Large intestine (tissue), 3 donors: ENCODE measurements at regions not wholly inside any gene's neighbourhood (a gene's known extent, or its start where the extent isn't known, plus 50 kb on each side); places are given as distances from the start of the nearest gene placed in this dataset.

ENCODE experiments used
- DNase-seq, 2 donors: peaks; one replicate each; pipeline versions ENCODE4 v3.0.0 to v3.0.0-alpha.2; 2013
- H3K27ac ChIP-seq: one replicate; pipeline ENCODE4 v1.5.1; 2013; ENCODE audit warnings: low read length
- H3K27me3 ChIP-seq: 2 replicates; pipeline ENCODE4 v1.6.1; 2013; ENCODE audit warnings: low read length; ENCODE audit not compliant: control insufficient read depth, insufficient read depth
- H3K36me3 ChIP-seq: 2 replicates; pipeline ENCODE4 v1.6.1; 2013; ENCODE audit warnings: low read length; ENCODE audit not compliant: control insufficient read depth, insufficient read depth
- H3K4me1 ChIP-seq: one replicate; pipeline ENCODE4 v1.6.1; 2013; ENCODE audit warnings: low read length; ENCODE audit not compliant: control insufficient read depth, insufficient read depth
- H3K4me3 ChIP-seq: one replicate; pipeline ENCODE4 v1.5.1; 2013; ENCODE audit warnings: low read length
- H3K9me3 ChIP-seq: one replicate; pipeline ENCODE4 v1.6.1; 2013; ENCODE audit warnings: mild to moderate bottlenecking, low read depth, low read length, moderate library complexity; ENCODE audit not compliant: control insufficient read depth
- WGBS: methylation state at CpG from one replicate; pipeline ENCODE4 v1.1.5; 2013; ENCODE audit warnings: low lambda C conversion rate; ENCODE audit not compliant: insufficient coverage; 5-methylcytosine and 5-hydroxymethylcytosine counted together

GRCh38 chr2:62291517-62292137 lies 95.7 kb downstream of the B3GNT2 start:
- Histone ChIP-seq H3K4me3 (no peak overlapping the region), H3K4me1 (peaks cover 16% of the 10 kb centered on the region), H3K27ac (no peak overlapping the region), H3K9me3 (no peaks in the 10 kb centered on the region), H3K27me3 (no peaks in the 10 kb centered on the region), H3K36me3 (no peaks in the 10 kb centered on the region)
- WGBS, result no CpG with 5 or more reads among the region's 7 CpGs
- DNase-seq, result no peak

- H3K27me3 ChIP-seq, result no peaks in the 10 kb centered on the region
- H3K9me3 ChIP-seq, result no peaks in the 10 kb centered on the region
- no peak for DNase-seq
- no peaks in the 10 kb centered on the region for H3K36me3 ChIP-seq
- H3K27ac ChIP-seq, result no peak overlapping the region
- WGBS, result 100% methylated on average over 1 of the region's 1 CpG
- H3K4me1 ChIP-seq, result peaks cover 16% of the 10 kb centered on the region
- H3K4me3 ChIP-seq, result no peak overlapping the region
Observed at GRCh38 chr2:62291052-62291451, 95.1 kb downstream of the B3GNT2 start.

GRCh38 chr2:62287899-62288880 lies 92.3 kb downstream of the B3GNT2 start:
- WGBS, result no CpG with 5 or more reads among the region's 8 CpGs
- Histone ChIP-seq H3K36me3 (no peaks in the 10 kb centered on the region), H3K27ac (no peak overlapping the region), H3K4me1 (peaks cover 5% of the 10 kb centered on the region), H3K27me3 (no peaks in the 10 kb centered on the region), H3K4me3 (no peak overlapping the region), H3K9me3 (peaks cover 9% of the 10 kb centered on the region)
- peak; percentile 43 to 51 for DNase-seq

- DNase-seq, result no peak
- WGBS, result no CpG with 5 or more reads among the region's 5 CpGs
Observed at GRCh38 chr2:62287282-62287681, 91.4 kb downstream of the B3GNT2 start.

GRCh38 chr2:62286089-62286785 lies 90.3 kb downstream of the B3GNT2 start:
- Histone ChIP-seq H3K4me1 (peaks cover 2% of the 10 kb centered on the region), H3K9me3 (peaks cover 9% of the 10 kb centered on the region), H3K27me3 (no peaks in the 10 kb centered on the region), H3K27ac (no peak overlapping the region), H3K4me3 (no peak overlapping the region), H3K36me3 (no peaks in the 10 kb centered on the region)
- WGBS, result 100% methylated on average over 2 of the region's 6 CpGs
- DNase-seq, result no peak

More at GRCh38 chr2:62287282-62287681, 91.4 kb downstream of the B3GNT2 start:
- Histone ChIP-seq H3K4me3 (no peak overlapping the region), H3K4me1 (peaks cover 2% of the 10 kb centered on the region), H3K27ac (no peak overlapping the region), H3K36me3 (no peaks in the 10 kb centered on the region), H3K9me3 (peaks cover 9% of the 10 kb centered on the region), H3K27me3 (no peaks in the 10 kb centered on the region)

- H3K4me1 ChIP-seq, result peaks cover 2% of the 10 kb centered on the region
- DNase-seq, result no peak
- peaks cover 9% of the 10 kb centered on the region for H3K9me3 ChIP-seq
- H3K36me3 ChIP-seq, result no peaks in the 10 kb centered on the region
- no CpG with 5 or more reads among the region's 4 CpGs for WGBS
- no peaks in the 10 kb centered on the region for H3K27me3 ChIP-seq
- no peak overlapping the region for H3K27ac ChIP-seq
- H3K4me3 ChIP-seq, result no peak overlapping the region
Observed at GRCh38 chr2:62284980-62285379, 89.1 kb downstream of the B3GNT2 start.

- no CpG with 5 or more reads among the region's 2 CpGs for WGBS
- Histone ChIP-seq H3K9me3 (peaks cover 9% of the 10 kb centered on the region), H3K4me1 (peaks cover 2% of the 10 kb centered on the region), H3K36me3 (no peaks in the 10 kb centered on the region), H3K27ac (no peak overlapping the region), H3K4me3 (no peak overlapping the region), H3K27me3 (no peaks in the 10 kb centered on the region)
- no peak for DNase-seq
Observed at GRCh38 chr2:62284471-62284870, 88.6 kb downstream of the B3GNT2 start.

GRCh38 chr2:62283147-62283546 lies 87.2 kb downstream of the B3GNT2 start:
- H3K4me1 ChIP-seq, result peaks cover under 1% of the 10 kb centered on the region
- no CpG with 5 or more reads among the region's 1 CpG for WGBS
- H3K9me3 ChIP-seq, result peaks cover 11% of the 10 kb centered on the region
- H3K27me3 ChIP-seq, result no peaks in the 10 kb centered on the region
- no peak overlapping the region for H3K4me3 ChIP-seq
- H3K27ac ChIP-seq, result no peak overlapping the region
- no peak for DNase-seq
- H3K36me3 ChIP-seq, result no peaks in the 10 kb centered on the region

- H3K36me3 ChIP-seq, result no peaks in the 10 kb centered on the region
- WGBS, result no CpG with 5 or more reads among the region's 1 CpG
- DNase-seq, result no peak
- no peaks in the 10 kb centered on the region for H3K4me1 ChIP-seq
- no peak overlapping the region for H3K4me3 ChIP-seq
- no peaks in the 10 kb centered on the region for H3K27me3 ChIP-seq
- H3K9me3 ChIP-seq, result peaks cover 18% of the 10 kb centered on the region
- no peak overlapping the region for H3K27ac ChIP-seq
Observed at GRCh38 chr2:62281663-62282062, 85.7 kb downstream of the B3GNT2 start.

GRCh38 chr2:62277688-62278087 lies 81.8 kb downstream of the B3GNT2 start:
- Histone ChIP-seq H3K4me1 (no peaks in the 10 kb centered on the region), H3K27me3 (no peaks in the 10 kb centered on the region), H3K27ac (no peak overlapping the region), H3K4me3 (no peak overlapping the region), H3K36me3 (no peaks in the 10 kb centered on the region), H3K9me3 (peaks cover 8% of the 10 kb centered on the region)
- DNase-seq, result no peak
- no CpG with 5 or more reads among the region's 1 CpG for WGBS
